ENCODE measurements at regions not wholly inside any gene's neighbourhood (a gene's known extent, or its start where the extent isn't known, plus 50 kb on each side); places are given as distances from the start of the nearest gene placed in this dataset.

GRCh38 chr7:93031795-93032194 is 86.0 kb downstream of the SAMD9 start:
- Histone ChIP-seq H3K27ac (ENCODE audit: low read depth in 1 of 2, low read length in 2 of 2) (no peak overlapping the region), H3K79me2 (ENCODE audit: insufficient read depth, low read length) (no peaks in the 10 kb centered on the region), H4K20me1 (ENCODE audit: insufficient read depth, low read length) (no peaks in the 10 kb centered on the region), H3K9me3 (replicated peaks in 1 of 2; ENCODE audit: control insufficient read depth in 1 of 2, insufficient read depth in 1 of 2, low read length in 2 of 2) (peaks cover 0 to 9% of the 10 kb centered on the region in 2 donors), H3K4me2 (replicated peaks; ENCODE audit: extremely low read depth, low read length, poor library complexity, severe bottlenecking) (no peak overlapping the region), H3K4me1 (ENCODE audit: control insufficient read depth in 1 of 2, insufficient read depth in 2 of 2, low read length in 2 of 2) (no peaks in the 10 kb centered on the region), H3K36me3 (replicated peaks in 1 of 2; ENCODE audit: control insufficient read depth in 1 of 2, insufficient read depth in 2 of 2, low read length in 2 of 2) (no peaks in the 10 kb centered on the region), H2AFZ (ENCODE audit: insufficient read depth, low read depth, low read length, poor library complexity, severe bottlenecking) (no peak overlapping the region), H3K27me3 (ENCODE audit: control insufficient read depth in 2 of 2, insufficient read depth in 2 of 2, low read length in 2 of 2) (no peaks in the 10 kb centered on the region), H3K9ac (ENCODE audit: insufficient read depth, low read length, poor library complexity, severe bottlenecking) (no peak overlapping the region), H3K4me3 (replicated peaks in 1 of 3; ENCODE audit: low read depth in 2 of 3, low read length in 3 of 3) (no peak overlapping the region)
- H3K27ac Mint-ChIP-seq, result no peak overlapping the region
- H3K9me3 Mint-ChIP-seq, result peaks cover 0 to 19% (median 17%) of the 10 kb centered on the region in 7 donors
- no peak for TF ChIP-seq CTCF (IDR thresholded peaks at IDR 0.05)
- H3K4me3 Mint-ChIP-seq, result no peak overlapping the region
- peaks cover 0 to 5% (median 0%) of the 10 kb centered on the region in 3 donors for H3K27me3 Mint-ChIP-seq (ENCODE audit: low read depth in 3 of 3)
- H3K36me3 Mint-ChIP-seq, result no peaks in the 10 kb centered on the region
- intact Hi-C loops (cut with micrococcal nuclease), result no loop called here
- no peak for DNase-seq
- H3K4me1 Mint-ChIP-seq, result no peaks in the 10 kb centered on the region

GRCh38 chr7:93030605-93031225 is 87.1 kb downstream of the SAMD9 start:
- H2AFZ ChIP-seq (ENCODE audit: insufficient read depth, low read depth, low read length, poor library complexity, severe bottlenecking), result no peak overlapping the region
- no peaks in the 10 kb centered on the region for H3K4me1 ChIP-seq (ENCODE audit: control insufficient read depth in 1 of 2, insufficient read depth in 2 of 2, low read length in 2 of 2)
- Mint-ChIP-seq H3K27me3 (ENCODE audit: low read depth in 3 of 3) (peaks cover 0 to 5% (median 0%) of the 10 kb centered on the region in 3 donors), H3K27ac (no peak overlapping the region), H3K36me3 (no peaks in the 10 kb centered on the region), H3K9me3 (peaks cover 0 to 19% (median 17%) of the 10 kb centered on the region in 7 donors), H3K4me1 (no peaks in the 10 kb centered on the region), H3K4me3 (no peak overlapping the region)
- DNase-seq, result no peak
- peaks cover 0 to 9% of the 10 kb centered on the region in 2 donors for H3K9me3 ChIP-seq (replicated peaks in 1 of 2; ENCODE audit: control insufficient read depth in 1 of 2, insufficient read depth in 1 of 2, low read length in 2 of 2)
- no peak for TF ChIP-seq CTCF (IDR thresholded peaks at IDR 0.05)
- H3K9ac ChIP-seq (ENCODE audit: insufficient read depth, low read length, poor library complexity, severe bottlenecking), result no peak overlapping the region
- intact Hi-C loops (cut with micrococcal nuclease), result no loop called here
- no peaks in the 10 kb centered on the region for H3K79me2 ChIP-seq (ENCODE audit: insufficient read depth, low read length)
- H3K36me3 ChIP-seq (replicated peaks in 1 of 2; ENCODE audit: control insufficient read depth in 1 of 2, insufficient read depth in 2 of 2, low read length in 2 of 2), result no peaks in the 10 kb centered on the region
- H3K4me3 ChIP-seq (replicated peaks in 1 of 3; ENCODE audit: low read depth in 2 of 3, low read length in 3 of 3), result no peak overlapping the region
- H3K27ac ChIP-seq (ENCODE audit: low read depth in 1 of 2, low read length in 2 of 2), result no peak overlapping the region
- no peak overlapping the region for H3K4me2 ChIP-seq (replicated peaks; ENCODE audit: extremely low read depth, low read length, poor library complexity, severe bottlenecking)
- no peaks in the 10 kb centered on the region for H3K27me3 ChIP-seq (ENCODE audit: control insufficient read depth in 2 of 2, insufficient read depth in 2 of 2, low read length in 2 of 2)
- no peaks in the 10 kb centered on the region for H4K20me1 ChIP-seq (ENCODE audit: insufficient read depth, low read length)

Measured in CD14-positive monocyte (primary cell).